GM12878 (cell line): ENCODE measurements at regions not wholly inside any gene's neighbourhood (a gene's known extent, or its start where the extent isn't known, plus 50 kb on each side); places are given as distances from the start of the nearest gene placed in this dataset.
A peak's percentile ranks its signal among the peaks of the same experiment; 100 is the strongest.

Experiments used
- ATAC-seq: fragments of 200-7000 bp; cut with Tn5 transposase; 3 replicates; pipeline ENCODE4 v1.9.1; 2020; ENCODE audit warnings: mild to moderate bottlenecking, moderate library complexity
- BruUV-seq: library from RNA; stranded (reverse); fragments of 400-500 nt; replicated peaks from 2 replicates; lab custom pipeline; 2021; lab: Mats Ljungman, UMichigan
- CTCF ChIA-PET: fragments of 300-600 bp; sonication (Branson Sonifier 250); formaldehyde crosslinking; extraction: SDS; loops from one replicate; lab custom pipeline; 2021; ENCODE audit warnings: inconsistent platforms; lab: Yijun Ruan, JAX
- POLR2A ChIA-PET: fragments of 350-600 bp; formaldehyde crosslinking; extraction: SDS; loops from one replicate; lab custom pipeline; 2021; ENCODE audit warnings: inconsistent platforms; lab: Charles Lee
- RAD21 ChIA-PET: fragments of 300-600 bp; sonication (Branson Sonifier 250); formaldehyde crosslinking; loops from one replicate; lab custom pipeline; 2023; ENCODE audit warnings: antibody characterized with exemption; ENCODE audit not compliant: unreplicated experiment; lab: Charles Lee
- SMC1A ChIA-PET: fragments of 300-600 bp; sonication (Branson Sonifier 250); formaldehyde crosslinking; loops from one replicate; lab custom pipeline; 2023; ENCODE audit not compliant: unreplicated experiment, uncharacterized antibody; lab: Charles Lee
- DNase-seq: peaks from one replicate; pipeline ENCODE4 v3.0.0-alpha.2; 2011; ENCODE audit warnings: low read depth, low spot score
- FAIRE-seq: peaks from 3 replicates; lab custom pipeline; 2011; peaks lifted over from hg19 to GRCh38; lab: Jason Lieb, UNC
- H2AFZ ChIP-seq: 2 replicates; pipeline ENCODE4 v1.6.0; 2011; ENCODE audit warnings: low read depth, low read length, control low read depth; ENCODE audit not compliant: control insufficient read depth
- H3K27ac ChIP-seq: 2 replicates; pipeline ENCODE4 v1.5.1; 2011; ENCODE audit warnings: control low read depth; ENCODE audit not compliant: control insufficient read depth, insufficient read depth
- H3K27me3 ChIP-seq, 2 experiments: replicated peaks in 1 of 2; 2 replicates each; pipeline versions ENCODE4 v1.6.0 to v1.6.1; 2011; ENCODE audit warnings: low read length in 1 of 2; ENCODE audit not compliant: control insufficient read depth in 2 of 2, insufficient read depth in 2 of 2
- H3K36me3 ChIP-seq, 2 experiments: 2 replicates each; pipeline ENCODE4 v1.5.1; 2011; ENCODE audit warnings: low read length in 1 of 2; ENCODE audit not compliant: control insufficient read depth in 2 of 2, insufficient read depth in 2 of 2
- H3K4me1 ChIP-seq: 2 replicates; pipeline ENCODE4 v1.6.1; 2011; ENCODE audit warnings: mild to moderate bottlenecking, low read length, moderate library complexity, mixed read lengths; ENCODE audit not compliant: control insufficient read depth, insufficient read depth
- H3K4me2 ChIP-seq: 2 replicates; pipeline ENCODE4 v1.6.0; 2011; ENCODE audit warnings: control low read depth; ENCODE audit not compliant: control insufficient read depth, insufficient read depth
- H3K4me3 ChIP-seq: fragments of 200-600 bp; sonication (generic); 2 replicates; pipeline ENCODE4 v1.5.1; 2016
- H3K79me2 ChIP-seq: 2 replicates; pipeline ENCODE4 v1.6.0; 2011; ENCODE audit warnings: low read length; ENCODE audit not compliant: control insufficient read depth, insufficient read depth
- H3K9ac ChIP-seq: 2 replicates; pipeline ENCODE4 v1.8.0; 2011; ENCODE audit warnings: low read length, control low read depth, mixed read lengths; ENCODE audit not compliant: control insufficient read depth, insufficient read depth
- H3K9me3 ChIP-seq: replicated peaks from 3 replicates; pipeline ENCODE4 v1.5.1; 2011; ENCODE audit warnings: mild to moderate bottlenecking, low read length; ENCODE audit not compliant: control insufficient read depth, insufficient read depth
- H4K20me1 ChIP-seq: 2 replicates; pipeline ENCODE4 v1.6.0; 2011; ENCODE audit not compliant: control insufficient read depth, insufficient read depth
- ETV6 ChIP-seq, 2 experiments: fragments of 450-650 bp in 1 of 2; IDR thresholded peaks in 1 of 2; conservative IDR thresholded peaks in 1 of 2; 2 replicates each; pipeline ENCODE4 v1.6.1; 2014; ENCODE audit warnings: antibody characterized with exemption in 1 of 2, borderline replicate concordance in 1 of 2, low read depth in 1 of 2, mild to moderate bottlenecking in 1 of 2, moderate library complexity in 1 of 2
- HDAC2 ChIP-seq: fragments of 200-600 bp; sonication (generic); IDR thresholded peaks from 2 replicates; pipeline ENCODE4 v1.6.1; 2017
- MXI1 ChIP-seq: fragments of 150-350 bp; IDR thresholded peaks from 2 replicates; pipeline ENCODE4 v1.6.1; 2011; ENCODE audit warnings: low read depth, mild to moderate bottlenecking, inconsistent platforms, low read length, improper control_type of control experiment
- NFXL1 ChIP-seq: fragments of 450-650 bp; IDR thresholded peaks from 2 replicates; pipeline ENCODE4 v1.6.1; 2017; ENCODE audit warnings: antibody characterized with exemption, mild to moderate bottlenecking, borderline replicate concordance
- PAX5 ChIP-seq: IDR thresholded peaks from 2 replicates; pipeline ENCODE4 v1.6.1; 2011; ENCODE audit warnings: low read depth, low read length, borderline replicate concordance
- PML ChIP-seq: IDR thresholded peaks from 2 replicates; pipeline ENCODE4 v1.6.1; 2012; ENCODE audit warnings: low read length, inconsistent platforms
- RFX5 ChIP-seq: IDR thresholded peaks from 2 replicates; pipeline ENCODE4 v1.6.1; 2011; ENCODE audit warnings: low read depth, low read length, improper control_type of control experiment
- SMC3 ChIP-seq: IDR thresholded peaks from 2 replicates; pipeline ENCODE4 v1.6.1; 2011; ENCODE audit warnings: low read length, improper control_type of control experiment, borderline replicate concordance
- SUPT20H ChIP-seq: IDR thresholded peaks from 2 replicates; pipeline ENCODE4 v1.6.1; 2011; ENCODE audit warnings: low read depth, mild to moderate bottlenecking, low read length, moderate library complexity, borderline replicate concordance; ENCODE audit not compliant: control insufficient read depth
- ZNF622 ChIP-seq: fragments of 450-650 bp; IDR thresholded peaks from 2 replicates; pipeline ENCODE4 v1.6.1; 2017; ENCODE audit warnings: mild to moderate bottlenecking, inconsistent platforms
- ZNF687 ChIP-seq: fragments of 450-650 bp; IDR thresholded peaks from 2 replicates; pipeline ENCODE4 v1.6.1; 2017; ENCODE audit warnings: mild to moderate bottlenecking, moderate library complexity
- WGBS: methylation state at CpG from one replicate; pipeline ENCODE4 v1.1.6; 2016; ENCODE audit warnings: low lambda C conversion rate; ENCODE audit not compliant: insufficient replicate concordance, insufficient coverage; ENCODE audit errors: missing lambda C conversion rate; 5-methylcytosine and 5-hydroxymethylcytosine counted together
- in situ Hi-C: fragments of 300-500 bp; cut with MboI; formaldehyde crosslinking; loops from 9 replicates; pipeline ENCODE4 v1.14.3; 2018; ENCODE audit warnings: mixed read lengths
- intact Hi-C: fragments of 100-400 bp; cut with micrococcal nuclease; formaldehyde crosslinking; loops from one replicate; pipeline ENCODE4 v1.14.2; 2022; ENCODE audit not compliant: unreplicated experiment
- TF ChIP-seq, protein P1 (sequence below): IDR thresholded peaks from 2 replicates; pipeline ENCODE4 v1.6.1; 2012; ENCODE audit warnings: low read length, inconsistent platforms
- TF ChIP-seq, protein P2 (sequence below): IDR thresholded peaks from 2 replicates; pipeline ENCODE4 v1.6.1; 2012; ENCODE audit warnings: low read depth, low read length, improper control_type of control experiment
- TF ChIP-seq, protein P3 (sequence below): fragments of 450-650 bp; formaldehyde crosslinking; IDR thresholded peaks from 2 replicates; pipeline ENCODE4 v1.4.0; 2020; ENCODE audit warnings: mild to moderate bottlenecking, moderate library complexity

GRCh38 chr18:34121200-34121721 lies 103.5 kb downstream of the NOL4 start:
- Histone ChIP-seq H3K4me3 (no peak overlapping the region), H3K9ac (no peak overlapping the region), H3K9me3 (no peaks in the 10 kb centered on the region), H4K20me1 (no peaks in the 10 kb centered on the region), H3K79me2 (no peaks in the 10 kb centered on the region), H3K4me1 (no peaks in the 10 kb centered on the region), H3K27ac (no peak overlapping the region), H3K36me3 (no peaks in the 10 kb centered on the region), H3K4me2 (no peak overlapping the region), H2AFZ (no peak overlapping the region), H3K27me3 (no peaks in the 10 kb centered on the region)
- under 1% methylated on average over 4 of the region's 4 CpGs for WGBS
- no TSS peak for BruUV-seq
- no peak for FAIRE-seq
- SMC1A ChIA-PET = interaction anchor here (0.8 to 9.0 kb wide), 11 partner anchors 10 to 367 kb away, joined by 3 to 301 read pairs (median 4); no protein-coding TSS in a partner anchor
- in situ Hi-C loops = loop anchor here (5.0 kb wide), 2 partner anchors 201 to 671 kb away; no protein-coding TSS in a partner anchor
- intact Hi-C loops = loop anchor here (5.0 to 10.0 kb wide), 3 partner anchors 316 to 541 kb away; no protein-coding TSS in a partner anchor
- ATAC-seq = peak; percentile 61
- POLR2A ChIA-PET = no interaction called here
- no peak for DNase-seq
- RAD21 ChIA-PET = interaction anchor here (1.2 to 3.8 kb wide), 6 partner anchors 104 to 284 kb away, joined by 3 to 38 read pairs (median 8); partner anchors contain the start of gene NOL4
- CTCF ChIA-PET = interaction anchor here (1.1 to 3.1 kb wide), 11 partner anchors 37 to 665 kb away, joined by 3 to 341 read pairs (median 9); no protein-coding TSS in a partner anchor
- TF ChIP-seq SUPT20H (no peak), ZNF687 (no peak), SMC3 (no peak), PAX5 (no peak), MXI1 (no peak), ETV6 (conservative IDR thresholded peaks at IDR 0.05 in 1 of 2, IDR thresholded peaks at IDR 0.05 in 1 of 2; ENCODE audit: borderline replicate concordance in 1 of 2, low read depth in 1 of 2) (no peak), RFX5 (no peak), HDAC2 (no peak), ZNF622 (no peak), NFXL1 (no peak), PML (no peak)
- TF ChIP-seq, protein P1, sequence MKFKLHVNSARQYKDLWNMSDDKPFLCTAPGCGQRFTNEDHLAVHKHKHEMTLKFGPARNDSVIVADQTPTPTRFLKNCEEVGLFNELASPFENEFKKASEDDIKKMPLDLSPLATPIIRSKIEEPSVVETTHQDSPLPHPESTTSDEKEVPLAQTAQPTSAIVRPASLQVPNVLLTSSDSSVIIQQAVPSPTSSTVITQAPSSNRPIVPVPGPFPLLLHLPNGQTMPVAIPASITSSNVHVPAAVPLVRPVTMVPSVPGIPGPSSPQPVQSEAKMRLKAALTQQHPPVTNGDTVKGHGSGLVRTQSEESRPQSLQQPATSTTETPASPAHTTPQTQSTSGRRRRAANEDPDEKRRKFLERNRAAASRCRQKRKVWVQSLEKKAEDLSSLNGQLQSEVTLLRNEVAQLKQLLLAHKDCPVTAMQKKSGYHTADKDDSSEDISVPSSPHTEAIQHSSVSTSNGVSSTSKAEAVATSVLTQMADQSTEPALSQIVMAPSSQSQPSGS = no peak
- TF ChIP-seq, protein P2, sequence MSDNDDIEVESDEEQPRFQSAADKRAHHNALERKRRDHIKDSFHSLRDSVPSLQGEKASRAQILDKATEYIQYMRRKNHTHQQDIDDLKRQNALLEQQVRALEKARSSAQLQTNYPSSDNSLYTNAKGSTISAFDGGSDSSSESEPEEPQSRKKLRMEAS = no peak
- TF ChIP-seq, protein P3, sequence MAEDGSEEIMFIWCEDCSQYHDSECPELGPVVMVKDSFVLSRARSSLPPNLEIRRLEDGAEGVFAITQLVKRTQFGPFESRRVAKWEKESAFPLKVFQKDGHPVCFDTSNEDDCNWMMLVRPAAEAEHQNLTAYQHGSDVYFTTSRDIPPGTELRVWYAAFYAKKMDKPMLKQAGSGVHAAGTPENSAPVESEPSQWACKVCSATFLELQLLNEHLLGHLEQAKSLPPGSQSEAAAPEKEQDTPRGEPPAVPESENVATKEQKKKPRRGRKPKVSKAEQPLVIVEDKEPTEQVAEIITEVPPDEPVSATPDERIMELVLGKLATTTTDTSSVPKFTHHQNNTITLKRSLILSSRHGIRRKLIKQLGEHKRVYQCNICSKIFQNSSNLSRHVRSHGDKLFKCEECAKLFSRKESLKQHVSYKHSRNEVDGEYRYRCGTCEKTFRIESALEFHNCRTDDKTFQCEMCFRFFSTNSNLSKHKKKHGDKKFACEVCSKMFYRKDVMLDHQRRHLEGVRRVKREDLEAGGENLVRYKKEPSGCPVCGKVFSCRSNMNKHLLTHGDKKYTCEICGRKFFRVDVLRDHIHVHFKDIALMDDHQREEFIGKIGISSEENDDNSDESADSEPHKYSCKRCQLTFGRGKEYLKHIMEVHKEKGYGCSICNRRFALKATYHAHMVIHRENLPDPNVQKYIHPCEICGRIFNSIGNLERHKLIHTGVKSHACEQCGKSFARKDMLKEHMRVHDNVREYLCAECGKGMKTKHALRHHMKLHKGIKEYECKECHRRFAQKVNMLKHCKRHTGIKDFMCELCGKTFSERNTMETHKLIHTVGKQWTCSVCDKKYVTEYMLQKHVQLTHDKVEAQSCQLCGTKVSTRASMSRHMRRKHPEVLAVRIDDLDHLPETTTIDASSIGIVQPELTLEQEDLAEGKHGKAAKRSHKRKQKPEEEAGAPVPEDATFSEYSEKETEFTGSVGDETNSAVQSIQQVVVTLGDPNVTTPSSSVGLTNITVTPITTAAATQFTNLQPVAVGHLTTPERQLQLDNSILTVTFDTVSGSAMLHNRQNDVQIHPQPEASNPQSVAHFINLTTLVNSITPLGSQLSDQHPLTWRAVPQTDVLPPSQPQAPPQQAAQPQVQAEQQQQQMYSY (CRISPR knock-in tag) = no peak
